ENCODE measurements at regions not wholly inside any gene's neighbourhood (a gene's known extent, or its start where the extent isn't known, plus 50 kb on each side); places are given as distances from the start of the nearest gene placed in this dataset.
"Not testable (repeated sequence)": the region's sequence is repeated elsewhere in the genome, so short reads cannot be mapped to it uniquely, and the experiment has no call there.

GRCh38 chr1:103469801-103470200, 55.7 kb upstream of the RNPC3 start:
- DNase-seq: no peak

GRCh38 chr1:103467100-103467499, 58.4 kb upstream of the RNPC3 start:
- no peak for TF ChIP-seq POLR2A (IDR thresholded peaks at IDR 0.05; ENCODE audit: low read length)
- no peak for TF ChIP-seq GATA1 (IDR thresholded peaks at IDR 0.05; ENCODE audit: low read depth, low read length)

More at GRCh38 chr1:103469801-103470200, 55.7 kb upstream of the RNPC3 start:
- TF ChIP-seq GATA1 (IDR thresholded peaks at IDR 0.05; ENCODE audit: low read depth, low read length) (no peak), POLR2A (IDR thresholded peaks at IDR 0.05; ENCODE audit: low read length) (no peak)

GRCh38 chr1:103461161-103462105, 64.1 kb upstream of the RNPC3 start:
- peak in 1 of 2 experiments; percentile 11 for DNase-seq

More at GRCh38 chr1:103467100-103467499, 58.4 kb upstream of the RNPC3 start:
- DNase-seq: no peak

GRCh38 chr1:103460511-103460910, 65.0 kb upstream of the RNPC3 start:
- TF ChIP-seq POLR2A (IDR thresholded peaks at IDR 0.05; ENCODE audit: low read length): no peak
- no peak for TF ChIP-seq GATA1 (IDR thresholded peaks at IDR 0.05; ENCODE audit: low read depth, low read length)
- no peak for DNase-seq

More at GRCh38 chr1:103461161-103462105, 64.1 kb upstream of the RNPC3 start:
- TF ChIP-seq POLR2A (IDR thresholded peaks at IDR 0.05; ENCODE audit: low read length): no peak
- no peak for TF ChIP-seq GATA1 (IDR thresholded peaks at IDR 0.05; ENCODE audit: low read depth, low read length)

- peak in 1 of 2 experiments; percentile 0 for DNase-seq
- TF ChIP-seq GATA1 (IDR thresholded peaks at IDR 0.05; ENCODE audit: low read depth, low read length) (no peak), POLR2A (IDR thresholded peaks at IDR 0.05; ENCODE audit: low read length) (no peak)
Measured at GRCh38 chr1:103459346-103459745, 66.2 kb upstream of the RNPC3 start.

GRCh38 chr1:103457886-103458455, 67.5 kb upstream of the RNPC3 start:
- TF ChIP-seq POLR2A (IDR thresholded peaks at IDR 0.05; ENCODE audit: low read length) (no peak), GATA1 (IDR thresholded peaks at IDR 0.05; ENCODE audit: low read depth, low read length) (no peak)
- DNase-seq: no peak

GRCh38 chr1:103448560-103448959, 76.9 kb upstream of the RNPC3 start:
- no peak for DNase-seq

GRCh38 chr1:103447471-103447870, 78.0 kb upstream of the RNPC3 start:
- DNase-seq: no peak
- TF ChIP-seq POLR2A (IDR thresholded peaks at IDR 0.05; ENCODE audit: low read length): no peak
- no peak for TF ChIP-seq GATA1 (IDR thresholded peaks at IDR 0.05; ENCODE audit: low read depth, low read length)

More at GRCh38 chr1:103448560-103448959, 76.9 kb upstream of the RNPC3 start:
- TF ChIP-seq POLR2A (IDR thresholded peaks at IDR 0.05; ENCODE audit: low read length) (no peak), GATA1 (IDR thresholded peaks at IDR 0.05; ENCODE audit: low read depth, low read length) (no peak)

- DNase-seq: no peak
- TF ChIP-seq POLR2A (IDR thresholded peaks at IDR 0.05; ENCODE audit: low read length): no peak
- TF ChIP-seq GATA1 (IDR thresholded peaks at IDR 0.05; ENCODE audit: low read depth, low read length): no peak
Measured at GRCh38 chr1:103441342-103441741, 84.2 kb upstream of the RNPC3 start.

GRCh38 chr1:103436568-103437100, 88.9 kb upstream of the RNPC3 start:
- not testable (repeated sequence) for DNase-seq

- TF ChIP-seq GATA1 (IDR thresholded peaks at IDR 0.05; ENCODE audit: low read depth, low read length) (no peak), POLR2A (IDR thresholded peaks at IDR 0.05; ENCODE audit: low read length) (no peak)
- DNase-seq: no peak
Measured at GRCh38 chr1:103435443-103435842, 90.1 kb upstream of the RNPC3 start.

GRCh38 chr1:103424650-103425049, 100.8 kb upstream of the RNPC3 start:
- DNase-seq: no peak
- no peak for TF ChIP-seq POLR2A (IDR thresholded peaks at IDR 0.05; ENCODE audit: low read length)
- TF ChIP-seq GATA1 (IDR thresholded peaks at IDR 0.05; ENCODE audit: low read depth, low read length): no peak

- TF ChIP-seq POLR2A (IDR thresholded peaks at IDR 0.05; ENCODE audit: low read length): no peak
- TF ChIP-seq GATA1 (IDR thresholded peaks at IDR 0.05; ENCODE audit: low read depth, low read length): no peak
Measured at GRCh38 chr1:103416681-103417286, 108.7 kb upstream of the RNPC3 start.

GRCh38 chr1:103387898-103388297, 137.6 kb upstream of the RNPC3 start:
- no peak for DNase-seq
- TF ChIP-seq POLR2A (IDR thresholded peaks at IDR 0.05; ENCODE audit: low read length) (no peak), GATA1 (IDR thresholded peaks at IDR 0.05; ENCODE audit: low read depth, low read length) (no peak)

More at GRCh38 chr1:103416681-103417286, 108.7 kb upstream of the RNPC3 start:
- DNase-seq: no peak
